GM18519 (cell line): ENCODE measurements at regions not wholly inside any gene's neighbourhood (a gene's known extent, or its start where the extent isn't known, plus 50 kb on each side); places are given as distances from the start of the nearest gene placed in this dataset.
A peak's percentile ranks its signal among the peaks of the same experiment; 100 is the strongest.

ENCODE experiments used
- ATAC-seq: cut with Tn5 transposase; IDR thresholded peaks from one replicate; pipeline ENCODE4 v1.9.1; 2021; ENCODE audit warnings: mild to moderate bottlenecking, moderate library complexity; ENCODE audit not compliant: unreplicated experiment, low FRiP score

DNA sequence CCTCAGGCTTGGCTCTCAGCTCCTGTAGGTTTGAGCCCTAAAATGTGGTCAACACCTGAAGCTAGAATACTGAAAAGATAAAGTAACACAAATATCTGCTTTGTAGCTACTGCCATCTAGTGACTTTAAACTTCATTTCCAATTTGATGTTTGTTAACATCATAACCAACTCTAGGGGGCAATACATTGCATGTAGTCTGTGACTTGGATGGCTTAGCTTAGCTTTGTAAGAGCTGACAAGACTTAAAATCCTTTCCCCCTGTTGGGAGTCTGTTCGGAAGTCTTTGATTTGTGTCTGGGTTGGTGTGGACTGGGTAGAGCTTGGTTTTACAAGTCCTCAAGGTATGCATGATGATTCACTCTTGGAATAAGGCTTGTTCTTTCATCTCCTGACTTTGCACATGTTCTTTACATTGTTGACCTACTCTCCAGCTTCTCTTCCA lies 51.7 kb downstream of the SCN11A start:
- peak; percentile 97 for ATAC-seq

GRCh38 chr3:38998086-38998485 lies 53.7 kb downstream of the SCN11A start:
- ATAC-seq: no peak

- no peak for ATAC-seq
Observed at GRCh38 chr3:38996193-38996592, 55.6 kb downstream of the SCN11A start.

GRCh38 chr3:38994251-38994650 lies 57.5 kb downstream of the SCN11A start:
- no peak for ATAC-seq

DNA sequence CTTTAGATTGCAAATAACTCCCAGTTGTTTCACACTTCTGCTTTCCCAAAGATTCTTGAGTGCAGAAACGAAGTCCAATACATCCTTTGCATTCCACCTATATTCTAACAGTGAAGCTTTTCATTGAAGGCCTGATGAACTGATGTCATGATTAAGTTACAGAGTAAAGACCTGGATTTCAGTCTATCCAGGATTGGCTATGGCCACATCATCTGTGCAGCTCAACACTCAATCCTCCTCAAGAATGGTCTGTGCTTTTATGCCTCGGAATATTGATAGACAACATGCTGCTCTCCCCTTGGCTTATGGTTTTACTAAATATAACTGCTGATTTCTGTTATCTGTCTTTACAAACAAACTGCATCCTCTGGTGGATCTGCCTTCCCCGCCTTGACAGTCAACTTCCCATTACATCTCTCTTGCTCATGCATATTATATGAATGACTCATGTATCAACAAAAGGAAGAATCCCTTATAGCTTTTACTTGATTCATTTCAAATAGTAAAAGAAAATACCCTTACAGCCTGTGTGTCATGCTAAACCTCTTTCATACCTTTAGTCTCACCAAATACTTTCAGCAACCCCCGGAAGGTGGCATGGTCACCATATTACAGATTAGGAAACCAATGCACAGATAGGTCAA lies 59.5 kb downstream of the SCN11A start:
- no peak for ATAC-seq

DNA sequence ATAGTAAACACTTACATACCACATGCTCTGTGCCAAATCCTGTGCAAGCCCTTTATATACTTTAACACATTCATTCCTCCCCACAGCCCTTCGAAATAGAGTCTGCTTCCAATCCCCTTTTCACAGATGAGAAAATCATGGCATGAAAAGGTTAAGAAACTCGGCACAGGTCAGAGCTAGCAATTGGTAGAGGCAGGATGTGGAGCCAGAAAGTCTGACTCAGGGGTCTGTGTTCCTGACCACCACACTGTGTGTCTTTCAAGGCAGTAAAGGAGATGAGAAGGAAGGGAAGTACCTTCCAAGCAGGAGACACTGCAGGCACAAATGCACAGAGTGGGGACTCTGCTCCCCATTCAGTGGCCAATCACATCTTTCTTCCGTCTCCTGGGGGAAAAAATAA lies 61.1 kb downstream of the SCN11A start:
- ATAC-seq: no peak

- ATAC-seq: no peak
Observed at GRCh38 chr3:38989917-38990510, 61.7 kb downstream of the SCN11A start.

- ATAC-seq: no peak
Observed at GRCh38 chr3:38988955-38989354, 62.8 kb downstream of the SCN11A start.

DNA sequence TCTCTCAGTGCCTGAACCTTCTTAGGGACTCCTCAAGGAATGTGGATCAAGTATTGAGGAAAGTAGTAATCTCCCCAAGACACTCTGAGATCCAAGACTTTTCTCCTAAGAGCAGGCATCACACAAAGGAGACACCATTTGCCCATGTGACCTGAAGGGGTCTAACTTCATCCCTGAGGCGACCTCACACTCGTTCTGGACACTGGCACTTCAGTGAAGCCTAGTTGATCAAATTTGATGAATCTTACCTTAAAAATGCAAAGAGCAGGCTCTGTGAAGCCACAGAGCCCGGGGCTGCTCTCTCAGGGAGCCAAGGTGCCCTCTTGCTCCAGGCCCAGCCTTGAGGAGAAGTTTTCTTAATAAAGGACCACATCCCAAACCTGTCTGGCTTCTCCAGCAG lies 64.3 kb downstream of the SCN11A start:
- no peak for ATAC-seq

DNA sequence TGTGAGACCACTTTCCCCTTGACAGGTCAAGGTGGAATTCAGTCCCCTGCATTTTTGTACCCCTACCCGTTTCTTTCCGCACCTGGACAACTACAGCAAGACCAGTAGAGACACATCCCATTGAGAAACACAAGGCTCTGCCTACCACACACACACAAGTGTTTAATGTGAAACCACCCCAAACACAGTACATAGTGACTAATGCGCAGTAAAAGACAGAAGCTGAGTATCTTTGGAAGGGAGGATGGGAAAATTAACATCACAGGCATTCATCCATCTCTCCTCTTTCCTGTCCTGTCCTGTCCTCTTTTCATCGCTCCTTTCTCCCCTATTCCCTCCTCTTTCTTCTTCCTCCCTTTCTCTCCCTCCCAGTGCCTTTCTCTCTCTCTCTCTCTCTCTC lies 64.8 kb downstream of the SCN11A start:
- ATAC-seq: no peak

- ATAC-seq: no peak
Observed at GRCh38 chr3:38985981-38986380, 65.8 kb downstream of the SCN11A start.

GRCh38 chr3:38985581-38985980 lies 66.2 kb downstream of the SCN11A start:
- no peak for ATAC-seq

- ATAC-seq: no peak
Observed at GRCh38 chr3:38984731-38985130, 67.0 kb downstream of the SCN11A start.

- no peak for ATAC-seq
Observed at GRCh38 chr3:38984110-38984509, 67.6 kb downstream of the SCN11A start.

- ATAC-seq: no peak
Observed at GRCh38 chr3:38980938-38981337, 70.8 kb downstream of the SCN11A start.

DNA sequence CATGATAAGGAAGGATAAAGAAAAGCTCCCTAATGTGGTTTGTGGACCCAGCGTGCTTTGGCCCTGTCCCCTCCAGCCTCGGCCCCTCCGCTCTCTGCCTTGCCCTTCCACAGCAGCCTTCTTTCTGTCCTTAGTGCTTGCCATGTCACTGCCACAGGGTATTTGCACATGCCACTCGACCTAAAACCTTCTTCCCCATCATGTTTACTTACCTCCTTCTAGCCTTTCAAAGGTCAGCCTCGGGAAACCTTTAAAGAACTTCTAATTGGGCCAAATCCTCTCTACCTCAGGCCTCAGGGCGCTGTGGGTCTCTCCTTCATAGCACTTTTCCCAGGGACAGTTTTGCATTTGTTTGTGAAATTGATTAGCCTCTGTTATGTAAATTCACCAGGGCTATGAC lies 73.0 kb downstream of the SCN11A start:
- ATAC-seq: no peak

DNA sequence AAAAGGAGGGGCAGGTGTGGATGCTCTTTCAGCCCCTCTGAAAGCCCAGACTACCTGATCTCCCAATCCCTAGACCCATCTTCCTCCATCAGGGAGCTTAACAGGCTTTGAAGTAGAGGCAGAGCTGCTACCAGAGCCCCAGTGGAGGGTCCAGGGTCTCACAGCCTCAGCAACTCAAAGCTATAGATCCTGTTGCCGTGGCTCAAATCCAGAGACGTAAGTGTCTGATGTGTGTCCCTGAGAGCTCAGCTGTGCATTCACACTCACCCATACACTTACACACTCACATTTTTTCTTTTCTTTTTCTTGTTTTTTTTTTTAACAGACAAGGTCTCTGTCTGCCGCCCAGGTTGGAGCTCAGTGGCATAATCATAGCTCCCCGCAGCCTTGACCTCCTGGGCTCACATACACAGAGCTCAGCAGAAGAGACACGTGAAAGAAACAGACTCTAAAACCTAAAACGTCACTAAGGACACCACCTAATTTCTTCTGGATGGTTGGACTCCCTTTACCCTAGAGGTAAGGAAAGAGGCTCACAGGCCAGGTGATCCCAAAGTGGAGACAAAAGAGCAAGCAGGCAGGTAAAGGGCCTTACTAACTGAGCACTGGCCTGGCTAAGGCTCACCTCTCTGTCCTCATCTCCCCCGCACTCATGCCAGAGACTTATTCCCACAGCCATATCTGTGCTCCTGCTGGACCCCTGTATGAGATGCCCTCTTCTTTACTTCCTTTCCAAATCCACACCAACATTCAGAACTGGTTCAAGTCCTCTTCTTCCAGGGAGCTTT lies 80.7 kb downstream of the SCN11A start:
- ATAC-seq: no peak

- no peak for ATAC-seq
Observed at GRCh38 chr3:38969317-38970235, 82.2 kb downstream of the SCN11A start.

- no peak for ATAC-seq
Observed at GRCh38 chr3:38968891-38969290, 82.9 kb downstream of the SCN11A start.

GRCh38 chr3:38968403-38968802 lies 83.3 kb downstream of the SCN11A start:
- ATAC-seq: no peak

GRCh38 chr3:38967693-38967989 lies 84.1 kb downstream of the SCN11A start:
- no peak for ATAC-seq
